ENCODE measurements at regions not wholly inside any gene's neighbourhood (a gene's known extent, or its start where the extent isn't known, plus 50 kb on each side); places are given as distances from the start of the nearest gene placed in this dataset.

GRCh38 chr1:80624682-80625081, 1176.1 kb upstream of the ADGRL2 start:
- DNase-seq, result no peak
- H3K4me1 Mint-ChIP-seq (ENCODE audit: low read depth), result no peaks in the 10 kb centered on the region
- no peak overlapping the region for H3K27ac Mint-ChIP-seq
- no peaks in the 10 kb centered on the region for H3K27me3 Mint-ChIP-seq (ENCODE audit: insufficient read depth)
- TF ChIP-seq CTCF (IDR thresholded peaks at IDR 0.05), result no peak
- H3K4me3 Mint-ChIP-seq, result no peak overlapping the region
- peaks cover 38% of the 10 kb centered on the region for H3K9me3 Mint-ChIP-seq
- H3K36me3 Mint-ChIP-seq (ENCODE audit: low read depth), result no peaks in the 10 kb centered on the region

- H3K27me3 Mint-ChIP-seq (ENCODE audit: insufficient read depth), result no peaks in the 10 kb centered on the region
- H3K27ac Mint-ChIP-seq, result no peak overlapping the region
- no peak overlapping the region for H3K4me3 Mint-ChIP-seq
- no peaks in the 10 kb centered on the region; the same call in 1 of the 2 replicates for H3K36me3 Mint-ChIP-seq (ENCODE audit: low read depth)
- no peaks in the 10 kb centered on the region for H3K4me1 Mint-ChIP-seq (ENCODE audit: low read depth)
- peaks cover 28% of the 10 kb centered on the region for H3K9me3 Mint-ChIP-seq
- DNase-seq, result no peak
- no peak for TF ChIP-seq CTCF (IDR thresholded peaks at IDR 0.05)
These were observed 1193.7 kb upstream of the ADGRL2 start for GRCh38 chr1:80607064-80607463.

GRCh38 chr1:80594013-80594412, 1206.7 kb upstream of the ADGRL2 start:
- no peak for DNase-seq
- Mint-ChIP-seq H3K4me1 (ENCODE audit: low read depth) (no peaks in the 10 kb centered on the region), H3K27me3 (ENCODE audit: insufficient read depth) (no peaks in the 10 kb centered on the region; the same call in 1 of the 2 replicates), H3K4me3 (no peak overlapping the region), H3K9me3 (peaks cover 57% of the 10 kb centered on the region), H3K36me3 (ENCODE audit: low read depth) (peaks cover 15% of the 10 kb centered on the region), H3K27ac (no peak overlapping the region)
- no peak for TF ChIP-seq CTCF (IDR thresholded peaks at IDR 0.05)

GRCh38 chr1:80593197-80593596, 1207.5 kb upstream of the ADGRL2 start:
- H3K36me3 Mint-ChIP-seq (ENCODE audit: low read depth), result peaks cover 15% of the 10 kb centered on the region
- no peaks in the 10 kb centered on the region; the same call in 1 of the 2 replicates for H3K27me3 Mint-ChIP-seq (ENCODE audit: insufficient read depth)
- no peaks in the 10 kb centered on the region for H3K4me1 Mint-ChIP-seq (ENCODE audit: low read depth)
- H3K9me3 Mint-ChIP-seq, result peaks cover 49% of the 10 kb centered on the region
- H3K27ac Mint-ChIP-seq, result no peak overlapping the region
- no peak overlapping the region for H3K4me3 Mint-ChIP-seq
- TF ChIP-seq CTCF (IDR thresholded peaks at IDR 0.05), result no peak
- no peak for DNase-seq

GRCh38 chr1:80582980-80583379, 1217.8 kb upstream of the ADGRL2 start:
- H3K27me3 Mint-ChIP-seq (ENCODE audit: insufficient read depth), result no peaks in the 10 kb centered on the region
- H3K4me1 Mint-ChIP-seq (ENCODE audit: low read depth), result no peaks in the 10 kb centered on the region
- DNase-seq, result no peak
- TF ChIP-seq CTCF (IDR thresholded peaks at IDR 0.05), result no peak
- H3K27ac Mint-ChIP-seq, result no peak overlapping the region
- peaks cover 34% of the 10 kb centered on the region for H3K9me3 Mint-ChIP-seq
- peaks cover 6% of the 10 kb centered on the region; the same call in 1 of the 2 replicates for H3K36me3 Mint-ChIP-seq (ENCODE audit: low read depth)
- H3K4me3 Mint-ChIP-seq, result no peak overlapping the region

GRCh38 chr1:80579055-80579454, 1221.7 kb upstream of the ADGRL2 start:
- no peak for TF ChIP-seq CTCF (IDR thresholded peaks at IDR 0.05)
- H3K9me3 Mint-ChIP-seq, result peaks cover 24% of the 10 kb centered on the region
- no peaks in the 10 kb centered on the region for H3K27me3 Mint-ChIP-seq (ENCODE audit: insufficient read depth)
- no peak for DNase-seq
- H3K4me3 Mint-ChIP-seq, result no peak overlapping the region
- no peaks in the 10 kb centered on the region for H3K4me1 Mint-ChIP-seq (ENCODE audit: low read depth)
- no peak overlapping the region for H3K27ac Mint-ChIP-seq
- H3K36me3 Mint-ChIP-seq (ENCODE audit: low read depth), result peaks cover 6% of the 10 kb centered on the region; the same call in 1 of the 2 replicates

Measured in HFFc6 (cell line).